PC-9 (cell line): ENCODE measurements at regions not wholly inside any gene's neighbourhood (a gene's known extent, or its start where the extent isn't known, plus 50 kb on each side); places are given as distances from the start of the nearest gene placed in this dataset.

Experiments
- BruUV-seq: library from RNA; stranded (reverse); fragments of 400-500 nt; replicated peaks from 2 replicates; lab custom pipeline; 2021; lab: Mats Ljungman, UMichigan
- CTCF ChIA-PET: fragments of 300-600 bp; sonication (Branson Sonifier 250); formaldehyde crosslinking; loops from one replicate; lab custom pipeline; 2022; ENCODE audit warnings: antibody characterized with exemption; lab: Charles Lee
- POLR2A ChIA-PET: fragments of 300-600 bp; sonication (Branson Sonifier 250); formaldehyde crosslinking; loops from one replicate; lab custom pipeline; 2022; ENCODE audit warnings: antibody characterized with exemption; ENCODE audit not compliant: unreplicated experiment; lab: Charles Lee
- DNase-seq, 2 experiments: peaks; one replicate each; pipeline versions ENCODE4 v3.0.0 to v3.0.0-alpha.2; 2015 to 2022; ENCODE audit warnings: mixed read lengths in 1 of 2
- H2AFZ ChIP-seq: fragments of 200-600 bp; sonication (generic); 2 replicates; pipeline ENCODE4 v1.8.1; 2017; ENCODE audit warnings: antibody characterized with exemption
- H3F3A ChIP-seq: fragments of 200-600 bp; sonication (generic); 2 replicates; pipeline ENCODE4 v1.8.1; 2017; ENCODE audit warnings: antibody characterized with exemption, mild to moderate bottlenecking, low read depth; ENCODE audit not compliant: insufficient read depth
- H3K27ac ChIP-seq: fragments of 200-600 bp; sonication (generic); 2 replicates; pipeline ENCODE4 v1.6.1; 2016; ENCODE audit warnings: mixed run types
- H3K27me3 ChIP-seq: fragments of 200-600 bp; sonication (generic); 2 replicates; pipeline ENCODE4 v1.6.1; 2016; ENCODE audit warnings: low read depth, mixed run types; ENCODE audit not compliant: insufficient read depth
- H3K36me3 ChIP-seq: fragments of 200-600 bp; sonication (generic); 2 replicates; pipeline ENCODE4 v1.6.1; 2016; ENCODE audit warnings: low read depth, mixed run types
- H3K4me1 ChIP-seq: fragments of 200-600 bp; sonication (generic); replicated peaks from 2 replicates; pipeline ENCODE4 v1.6.1; 2016; ENCODE audit warnings: mixed run types; ENCODE audit not compliant: insufficient read depth
- H3K4me2 ChIP-seq: fragments of 200-600 bp; sonication (generic); 2 replicates; pipeline ENCODE4 v1.6.1; 2017; ENCODE audit warnings: mixed run types
- H3K4me3 ChIP-seq: fragments of 200-600 bp; sonication (generic); 2 replicates; pipeline ENCODE4 v1.6.1; 2016; ENCODE audit warnings: mixed run types
- H3K79me2 ChIP-seq: fragments of 200-600 bp; sonication (generic); 2 replicates; pipeline ENCODE4 v1.6.1; 2017; ENCODE audit warnings: low read depth, mixed run types
- H3K9me2 ChIP-seq: fragments of 200-600 bp; sonication (generic); 2 replicates; pipeline ENCODE4 v1.8.1; 2017; ENCODE audit warnings: mild to moderate bottlenecking; ENCODE audit not compliant: insufficient read depth
- H3K9me3 ChIP-seq: fragments of 200-600 bp; sonication (generic); 2 replicates; pipeline ENCODE4 v1.8.1; 2016; ENCODE audit warnings: low read depth; ENCODE audit not compliant: insufficient read depth
- H4K20me1 ChIP-seq: fragments of 200-600 bp; sonication (generic); 2 replicates; pipeline ENCODE4 v1.8.1; 2017; ENCODE audit not compliant: insufficient read depth
- CTCF ChIP-seq: fragments of 200-600 bp; sonication (generic); conservative IDR thresholded peaks from 2 replicates; pipeline ENCODE4 v1.6.1; 2017; ENCODE audit warnings: mixed run types, antibody characterized with exemption, mild to moderate bottlenecking, moderate library complexity
- EZH2 ChIP-seq: fragments of 200-600 bp; sonication (generic); IDR thresholded peaks from 2 replicates; pipeline ENCODE4 v1.8.0; 2017; ENCODE audit warnings: antibody characterized with exemption, low read depth
- intact Hi-C: fragments of 100-400 bp; cut with micrococcal nuclease; formaldehyde crosslinking; loops from one replicate; pipeline ENCODE4 v1.10.0; 2022; ENCODE audit not compliant: unreplicated experiment

- no peaks in the 10 kb centered on the region for H3K27me3 ChIP-seq
These were observed 141.4 kb upstream of the LNX1 start for GRCh38 chr4:53732661-53733060.

GRCh38 chr4:53730031-53730805, 138.9 kb upstream of the LNX1 start:
- no peak overlapping the region for H2AFZ ChIP-seq
- H3K9me2 ChIP-seq: no peaks in the 10 kb centered on the region
- no peaks in the 10 kb centered on the region for H4K20me1 ChIP-seq
- intact Hi-C loops: no loop called here
- no peaks in the 10 kb centered on the region for H3K36me3 ChIP-seq
- no peak for DNase-seq
- no peaks in the 10 kb centered on the region; the same call in 1 of the 2 replicates for H3K9me3 ChIP-seq
- POLR2A ChIA-PET: no interaction called here
- no peaks in the 10 kb centered on the region for H3K4me1 ChIP-seq
- H3F3A ChIP-seq: no peaks in the 10 kb centered on the region
- no peak overlapping the region for H3K4me3 ChIP-seq
- no peak overlapping the region for H3K27ac ChIP-seq
- H3K27me3 ChIP-seq: no peaks in the 10 kb centered on the region
- no peak for TF ChIP-seq CTCF
- TF ChIP-seq EZH2: no peak
- CTCF ChIA-PET: no interaction called here
- no peak overlapping the region for H3K4me2 ChIP-seq
- no peaks in the 10 kb centered on the region for H3K79me2 ChIP-seq
- no TSS peak for BruUV-seq

More at GRCh38 chr4:53732661-53733060, 141.4 kb upstream of the LNX1 start:
- Histone ChIP-seq H3K4me1 (no peaks in the 10 kb centered on the region), H3K36me3 (no peaks in the 10 kb centered on the region), H4K20me1 (no peaks in the 10 kb centered on the region), H3K9me2 (no peaks in the 10 kb centered on the region), H3F3A (no peaks in the 10 kb centered on the region), H2AFZ (no peak overlapping the region), H3K4me3 (no peak overlapping the region), H3K79me2 (no peaks in the 10 kb centered on the region), H3K4me2 (no peak overlapping the region), H3K27ac (no peak overlapping the region), H3K9me3 (peaks cover 4% of the 10 kb centered on the region; the same call in 1 of the 2 replicates)
- intact Hi-C loops: no loop called here
- BruUV-seq: no TSS peak
- no peak for DNase-seq
- ChIA-PET POLR2A (no interaction called here), CTCF (no interaction called here)
- TF ChIP-seq CTCF: no peak
- TF ChIP-seq EZH2: no peak

GRCh38 chr4:53722110-53722509, 130.8 kb upstream of the LNX1 start:
- H2AFZ ChIP-seq: no peak overlapping the region
- H3K27me3 ChIP-seq: no peaks in the 10 kb centered on the region
- no peaks in the 10 kb centered on the region for H4K20me1 ChIP-seq
- BruUV-seq: no TSS peak
- DNase-seq: no peak
- H3K4me2 ChIP-seq: no peak overlapping the region
- no peaks in the 10 kb centered on the region for H3K79me2 ChIP-seq
- no peak overlapping the region for H3K4me3 ChIP-seq
- no peak for TF ChIP-seq EZH2
- no peak for TF ChIP-seq CTCF
- POLR2A ChIA-PET: no interaction called here
- CTCF ChIA-PET: no interaction called here
- no peak overlapping the region for H3K27ac ChIP-seq
- H3F3A ChIP-seq: no peaks in the 10 kb centered on the region
- H3K9me2 ChIP-seq: no peaks in the 10 kb centered on the region
- intact Hi-C loops: no loop called here
- H3K9me3 ChIP-seq: no peaks in the 10 kb centered on the region
- H3K36me3 ChIP-seq: no peaks in the 10 kb centered on the region
- no peaks in the 10 kb centered on the region for H3K4me1 ChIP-seq
